K562 (cell line): ENCODE measurements at regions not wholly inside any gene's neighbourhood (a gene's known extent, or its start where the extent isn't known, plus 50 kb on each side); places are given as distances from the start of the nearest gene placed in this dataset.

Experiments used
- ATAC-seq: fragments of 200-7000 bp; cut with Tn5 transposase; 3 replicates; pipeline ENCODE4 v1.9.1; 2020; ENCODE audit warnings: moderate library complexity
- BruUV-seq: library from RNA; stranded (reverse); fragments of 400-500 nt; replicated peaks from 2 replicates; lab custom pipeline; 2021; lab: Mats Ljungman, UMichigan
- CTCF ChIA-PET: fragments of 300-600 bp; formaldehyde crosslinking; extraction: SDS; loops from one replicate; lab custom pipeline; 2021; ENCODE audit warnings: low intra/inter-chr PET ratio; lab: Yijun Ruan, JAX
- POLR2A ChIA-PET: fragments of 300-600, 350-650 bp; sonication (Branson Sonifier 250); formaldehyde crosslinking; extraction: SDS; loops from one replicate; lab custom pipeline; 2021; ENCODE audit warnings: antibody characterized with exemption, inconsistent platforms; lab: Yijun Ruan, JAX
- DNase-seq, 4 experiments: peaks; one replicate each; pipeline versions ENCODE4 v3.0.0 to v3.0.0-alpha.2; 2011 to 2018; ENCODE audit warnings: low spot score in 3 of 4, mixed read lengths in 3 of 4; ENCODE audit errors: extremely low read depth in 1 of 4
- FAIRE-seq: peaks from 2 replicates; lab custom pipeline; 2011; peaks lifted over from hg19 to GRCh38; lab: Jason Lieb, UNC
- H2AFZ ChIP-seq: 2 replicates; pipeline ENCODE4 v1.6.0; 2011; ENCODE audit warnings: low read depth, low read length, control low read depth, inconsistent platforms
- H3K27ac ChIP-seq: fragments of 200-600 bp; 3 replicates; pipeline ENCODE4 v1.8.0; 2011; ENCODE audit warnings: low read depth, mild to moderate bottlenecking, control low read depth, inconsistent platforms, low read length, moderate library complexity, mixed read lengths; ENCODE audit errors: extremely low read depth
- H3K27me3 ChIP-seq, 2 experiments: fragments of 300-600 bp in 1 of 2; 2 replicates in 1 of 2; 3 replicates in 1 of 2; pipeline versions ENCODE4 v1.6.0 to v1.8.0; 2011; ENCODE audit warnings: inconsistent platforms in 2 of 2, low read length in 2 of 2, mild to moderate bottlenecking in 1 of 2, mixed read lengths in 1 of 2, moderate library complexity in 1 of 2; ENCODE audit not compliant: control insufficient read depth in 2 of 2, insufficient read depth in 2 of 2
- H3K36me3 ChIP-seq: fragments of 300-600 bp; 3 replicates; pipeline ENCODE4 v1.8.0; 2011; ENCODE audit warnings: mild to moderate bottlenecking, low read length, inconsistent platforms; ENCODE audit not compliant: control insufficient read depth, insufficient read depth
- H3K4me1 ChIP-seq, 2 experiments: fragments of 200-600 bp in 1 of 2; replicated peaks in 1 of 2; 2 replicates in 1 of 2; 3 replicates in 1 of 2; pipeline versions ENCODE4 v1.5.1 to v1.8.0; 2011; ENCODE audit warnings: inconsistent platforms in 2 of 2, low read length in 2 of 2, mild to moderate bottlenecking in 1 of 2, mixed read lengths in 1 of 2, moderate library complexity in 1 of 2; ENCODE audit not compliant: control insufficient read depth in 2 of 2, insufficient read depth in 2 of 2
- H3K4me2 ChIP-seq: 2 replicates; pipeline ENCODE4 v1.6.1; 2011; ENCODE audit warnings: low read length, control low read depth, inconsistent platforms, mixed read lengths; ENCODE audit not compliant: insufficient read depth
- H3K4me3 ChIP-seq: fragments of 200-600 bp; sonication (generic), shearing (Covaris generic); 2 replicates; pipeline ENCODE4 v1.5.1; 2016; ENCODE audit warnings: control low read depth, inconsistent platforms
- H3K79me2 ChIP-seq: fragments of 200-600 bp; 3 replicates; pipeline ENCODE4 v1.8.0; 2011; ENCODE audit warnings: low read length, inconsistent platforms; ENCODE audit not compliant: control insufficient read depth, insufficient read depth
- H3K9ac ChIP-seq, 2 experiments: 2 replicates each; pipeline versions ENCODE4 v1.6.0 to v1.6.1; 2011; ENCODE audit warnings: low read depth in 2 of 2, low read length in 2 of 2, control low read depth in 1 of 2, inconsistent platforms in 1 of 2, mild to moderate bottlenecking in 1 of 2, mixed read lengths in 1 of 2; ENCODE audit not compliant: insufficient read depth in 1 of 2
- H3K9me1 ChIP-seq: one replicate; pipeline ENCODE4 v1.6.0; 2011; ENCODE audit warnings: inconsistent platforms, mild to moderate bottlenecking, low read length, moderate library complexity; ENCODE audit not compliant: control insufficient read depth, insufficient read depth
- H3K9me3 ChIP-seq: replicated peaks from 2 replicates; pipeline ENCODE4 v1.5.1; 2011; ENCODE audit warnings: low read depth, low read length, inconsistent platforms; ENCODE audit not compliant: control insufficient read depth, insufficient read depth
- H4K20me1 ChIP-seq: replicated peaks from 2 replicates; pipeline ENCODE4 v1.6.1; 2011; ENCODE audit warnings: low read length, inconsistent platforms, mixed read lengths; ENCODE audit not compliant: control insufficient read depth, insufficient read depth
- KDM4B ChIP-seq, 2 experiments: fragments of 450-650 bp in 1 of 2; sonication (generic) in 1 of 2; IDR thresholded peaks; 2 replicates each; pipeline ENCODE4 v1.6.1; 2016 to 2017; ENCODE audit warnings: borderline replicate concordance in 2 of 2, antibody characterized with exemption in 1 of 2, low read depth in 1 of 2, mild to moderate bottlenecking in 1 of 2
- NCOR1 ChIP-seq: fragments of 450-650 bp; IDR thresholded peaks from 2 replicates; pipeline ENCODE4 v1.6.1; 2016; ENCODE audit warnings: mild to moderate bottlenecking, moderate library complexity
- STAT5B ChIP-seq: fragments of 250-450 bp; sonication (Bioruptor Pico); IDR thresholded peaks from 2 replicates; pipeline ENCODE4 v1.8.0; 2021; ENCODE audit warnings: mild to moderate bottlenecking, inconsistent platforms
- ZSCAN29 ChIP-seq: fragments of 450-650 bp; IDR thresholded peaks from 2 replicates; pipeline ENCODE4 v1.6.1; 2017
- WGBS: fragments of 100-300 bp; shearing (Covaris generic); methylation state at CpG from one replicate; pipeline ENCODE4 v1.1.6; 2016; ENCODE audit warnings: low coverage, mixed read lengths; ENCODE audit not compliant: insufficient coverage; ENCODE audit errors: missing lambda C conversion rate; 5-methylcytosine and 5-hydroxymethylcytosine counted together
- in situ Hi-C: fragments of 300-500 bp; cut with MboI; formaldehyde crosslinking; loops from 4 replicates; pipeline ENCODE4 v1.15.0; 2018; ENCODE audit warnings: inconsistent platforms, mixed read lengths
- intact Hi-C: fragments of 100-400 bp; cut with micrococcal nuclease; formaldehyde crosslinking; loops from 2 replicates; pipeline ENCODE4 v1.14.2; 2022
- TF ChIP-seq, protein P1 (sequence below): fragments of 150-350 bp; IDR thresholded peaks from 2 replicates; pipeline ENCODE4 v1.6.1; 2014; ENCODE audit warnings: low read depth, mild to moderate bottlenecking, low read length, borderline replicate concordance

DNA sequence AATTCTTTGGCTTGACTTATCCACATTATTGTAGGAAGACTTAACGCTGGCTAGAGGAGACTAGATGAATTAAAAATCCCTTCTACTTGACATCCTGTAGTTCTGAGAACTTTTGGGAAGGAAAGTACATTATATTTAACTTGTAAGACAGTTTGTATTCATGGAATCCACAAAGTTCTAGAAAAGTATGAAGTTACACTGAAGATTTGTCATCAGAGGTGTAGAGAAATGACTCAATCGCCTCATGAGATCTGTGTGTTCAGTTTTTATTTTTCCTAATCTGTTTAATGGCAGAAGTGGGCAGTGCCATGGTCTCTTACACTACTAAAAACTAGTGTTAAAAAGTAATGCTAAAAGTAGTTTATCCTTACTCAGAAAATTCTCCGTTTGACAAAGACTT, 89.1 kb upstream of the SMIM30 start:
- WGBS, result 7% methylated on average over 3 of the region's 3 CpGs

More for the DNA sequence above, 89.1 kb upstream of the SMIM30 start:
- no peaks in the 10 kb centered on the region for H3K79me2 ChIP-seq
- H3K27me3 ChIP-seq, result no peaks in the 10 kb centered on the region
- no peak overlapping the region for H3K27ac ChIP-seq
- H3K4me2 ChIP-seq, result no peak overlapping the region
- intact Hi-C loops, result no loop called here
- CTCF ChIA-PET, result no interaction called here
- H2AFZ ChIP-seq, result no peak overlapping the region
- ATAC-seq (no peak), FAIRE-seq (no peak), DNase-seq (no peak)
- no TSS peak for BruUV-seq
- in situ Hi-C loops, result no loop called here
- no peaks in the 10 kb centered on the region for H3K36me3 ChIP-seq
- no peaks in the 10 kb centered on the region for H3K9me3 ChIP-seq
- no peak overlapping the region for H3K4me3 ChIP-seq
- H3K4me1 ChIP-seq, result no peaks in the 10 kb centered on the region; a peak in 1 of 5 replicates
- TF ChIP-seq ZSCAN29, result no peak
- TF ChIP-seq NCOR1, result no peak
- TF ChIP-seq STAT5B, result no peak
- TF ChIP-seq, protein P1, sequence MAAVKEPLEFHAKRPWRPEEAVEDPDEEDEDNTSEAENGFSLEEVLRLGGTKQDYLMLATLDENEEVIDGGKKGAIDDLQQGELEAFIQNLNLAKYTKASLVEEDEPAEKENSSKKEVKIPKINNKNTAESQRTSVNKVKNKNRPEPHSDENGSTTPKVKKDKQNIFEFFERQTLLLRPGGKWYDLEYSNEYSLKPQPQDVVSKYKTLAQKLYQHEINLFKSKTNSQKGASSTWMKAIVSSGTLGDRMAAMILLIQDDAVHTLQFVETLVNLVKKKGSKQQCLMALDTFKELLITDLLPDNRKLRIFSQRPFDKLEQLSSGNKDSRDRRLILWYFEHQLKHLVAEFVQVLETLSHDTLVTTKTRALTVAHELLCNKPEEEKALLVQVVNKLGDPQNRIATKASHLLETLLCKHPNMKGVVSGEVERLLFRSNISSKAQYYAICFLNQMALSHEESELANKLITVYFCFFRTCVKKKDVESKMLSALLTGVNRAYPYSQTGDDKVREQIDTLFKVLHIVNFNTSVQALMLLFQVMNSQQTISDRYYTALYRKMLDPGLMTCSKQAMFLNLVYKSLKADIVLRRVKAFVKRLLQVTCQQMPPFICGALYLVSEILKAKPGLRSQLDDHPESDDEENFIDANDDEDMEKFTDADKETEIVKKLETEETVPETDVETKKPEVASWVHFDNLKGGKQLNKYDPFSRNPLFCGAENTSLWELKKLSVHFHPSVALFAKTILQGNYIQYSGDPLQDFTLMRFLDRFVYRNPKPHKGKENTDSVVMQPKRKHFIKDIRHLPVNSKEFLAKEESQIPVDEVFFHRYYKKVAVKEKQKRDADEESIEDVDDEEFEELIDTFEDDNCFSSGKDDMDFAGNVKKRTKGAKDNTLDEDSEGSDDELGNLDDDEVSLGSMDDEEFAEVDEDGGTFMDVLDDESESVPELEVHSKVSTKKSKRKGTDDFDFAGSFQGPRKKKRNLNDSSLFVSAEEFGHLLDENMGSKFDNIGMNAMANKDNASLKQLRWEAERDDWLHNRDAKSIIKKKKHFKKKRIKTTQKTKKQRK, result no peak
- TF ChIP-seq KDM4B (IDR thresholded peaks at IDR 0.05; ENCODE audit: borderline replicate concordance in 2 of 2, low read depth in 1 of 2), result no peak
- POLR2A ChIA-PET, result no interaction called here
- H4K20me1 ChIP-seq, result no peaks in the 10 kb centered on the region
- H3K9ac ChIP-seq, result no peak overlapping the region
- no peaks in the 10 kb centered on the region for H3K9me1 ChIP-seq
